HTR-8/SVneo (cell line): ENCODE measurements at regions not wholly inside any gene's neighbourhood (a gene's known extent, or its start where the extent isn't known, plus 50 kb on each side); places are given as distances from the start of the nearest gene placed in this dataset.

ENCODE experiments used
- DNase-seq: peaks from one replicate; pipeline ENCODE4 v3.0.0; 2011; ENCODE audit warnings: low spot score, mixed read lengths; ENCODE audit not compliant: insufficient read length
- FAIRE-seq: peaks from 2 replicates; lab custom pipeline; 2011; peaks lifted over from hg19 to GRCh38; lab: Jason Lieb, UNC

DNA sequence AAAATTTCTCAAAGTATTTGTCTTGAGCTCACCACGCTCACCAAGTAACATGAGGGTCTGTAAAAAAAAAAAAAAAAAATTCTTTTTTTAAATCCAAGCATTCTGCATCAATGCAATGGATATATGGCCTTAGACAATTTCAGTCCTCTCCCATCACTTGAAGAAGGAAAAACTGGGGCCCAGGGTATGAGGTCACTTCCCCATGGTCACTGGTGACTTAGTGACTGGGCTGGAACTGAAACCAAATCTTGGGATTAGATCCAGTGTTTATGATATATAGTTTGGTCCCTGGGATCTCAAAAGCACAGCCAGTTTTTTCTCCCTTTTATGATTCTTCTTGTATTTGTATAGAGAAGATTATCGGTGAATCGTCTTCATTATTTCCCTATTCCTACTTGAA lies 477.9 kb upstream of the TNP1 start:
- DNase-seq (no peak), FAIRE-seq (no peak)

DNA sequence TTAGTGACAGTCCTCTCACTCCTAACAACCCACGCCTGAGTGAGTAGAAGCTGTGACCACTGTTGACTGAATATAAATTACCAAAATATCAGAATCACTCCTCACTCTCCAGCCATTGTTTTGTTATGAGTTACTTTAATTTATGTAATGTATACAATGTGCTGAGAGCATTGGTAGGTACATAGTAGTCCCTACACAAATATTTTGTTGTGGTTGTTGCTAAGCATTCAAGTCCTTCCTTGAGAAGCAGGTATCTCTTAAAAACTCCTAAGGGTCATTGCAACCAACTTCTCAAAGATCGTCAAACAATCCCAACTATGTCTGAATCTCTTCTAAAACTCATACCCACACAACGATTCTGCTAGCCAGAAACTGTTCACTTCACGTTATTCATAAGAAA lies 476.8 kb upstream of the TNP1 start:
- DNase-seq, result no peak
- FAIRE-seq, result no peak

GRCh38 chr2:217335341-217335966 lies 475.6 kb upstream of the TNP1 start:
- DNase-seq (no peak), FAIRE-seq (peak; percentile 9)

GRCh38 chr2:217334561-217334960 lies 474.7 kb upstream of the TNP1 start:
- FAIRE-seq (no peak), DNase-seq (no peak)

GRCh38 chr2:217332866-217333265 lies 473.0 kb upstream of the TNP1 start:
- FAIRE-seq (no peak), DNase-seq (no peak)

DNA sequence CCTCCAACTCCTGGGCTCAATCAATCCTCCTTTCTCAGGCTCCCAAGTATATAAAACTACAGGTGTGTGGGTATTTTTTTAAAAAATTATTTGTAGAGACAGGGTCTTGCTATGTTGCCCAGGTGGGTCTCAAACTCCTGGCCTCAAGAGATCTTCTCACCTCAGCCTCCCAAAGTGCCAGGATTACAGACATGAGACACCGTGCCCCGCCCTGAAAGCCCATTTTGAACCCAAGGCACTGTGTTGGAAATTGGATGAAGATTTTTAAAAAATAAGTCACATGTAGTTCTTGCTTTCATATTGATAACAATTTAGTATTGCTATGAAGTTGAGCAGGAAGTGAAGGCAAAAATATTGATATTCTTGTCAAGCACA lies 472.5 kb upstream of the TNP1 start:
- FAIRE-seq (no peak), DNase-seq (no peak)

DNA sequence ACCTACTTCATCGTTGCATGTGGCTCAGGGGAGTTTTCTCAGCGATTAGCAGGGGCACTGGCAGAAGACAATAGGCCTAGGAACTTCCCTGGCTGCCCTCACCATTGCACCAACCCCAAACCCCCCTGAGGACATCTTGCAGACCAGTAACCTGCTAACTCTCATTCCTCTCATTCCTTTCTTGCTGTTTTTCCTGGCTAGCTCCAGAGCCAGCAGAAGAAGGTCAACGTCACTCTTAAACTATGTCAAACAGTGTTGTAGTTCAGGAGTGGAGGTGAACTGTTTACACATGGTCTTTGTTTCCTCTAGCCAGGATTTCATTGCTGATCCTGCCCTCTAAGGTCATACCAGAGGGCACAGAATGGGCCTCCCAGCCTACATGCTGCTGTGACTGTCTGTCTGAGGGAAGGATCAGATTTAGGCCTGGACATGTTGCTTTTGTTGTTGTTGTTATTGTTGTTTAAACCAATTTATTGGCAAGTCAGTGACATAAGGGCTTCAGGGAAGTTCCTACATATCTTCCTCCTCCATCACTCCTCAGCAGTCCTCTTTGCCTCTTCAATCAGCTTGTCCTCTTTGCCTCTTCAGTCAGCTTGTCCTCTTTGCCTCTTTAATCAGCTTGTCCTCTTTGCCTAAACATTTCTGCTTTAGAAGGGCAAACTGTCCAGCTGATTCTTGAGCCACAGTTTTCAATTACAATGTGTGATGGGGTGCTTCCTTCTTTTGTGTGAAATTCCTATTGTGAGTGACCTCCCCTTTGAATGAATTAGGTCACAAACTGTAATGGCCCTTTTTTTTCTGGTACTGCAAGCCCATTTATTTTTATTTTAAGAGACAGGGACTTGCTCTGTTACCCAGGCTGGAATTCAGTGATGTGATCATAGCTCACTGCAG lies 471.9 kb upstream of the TNP1 start:
- peak; percentile 92 for FAIRE-seq
- DNase-seq, result peak; percentile 74

DNA sequence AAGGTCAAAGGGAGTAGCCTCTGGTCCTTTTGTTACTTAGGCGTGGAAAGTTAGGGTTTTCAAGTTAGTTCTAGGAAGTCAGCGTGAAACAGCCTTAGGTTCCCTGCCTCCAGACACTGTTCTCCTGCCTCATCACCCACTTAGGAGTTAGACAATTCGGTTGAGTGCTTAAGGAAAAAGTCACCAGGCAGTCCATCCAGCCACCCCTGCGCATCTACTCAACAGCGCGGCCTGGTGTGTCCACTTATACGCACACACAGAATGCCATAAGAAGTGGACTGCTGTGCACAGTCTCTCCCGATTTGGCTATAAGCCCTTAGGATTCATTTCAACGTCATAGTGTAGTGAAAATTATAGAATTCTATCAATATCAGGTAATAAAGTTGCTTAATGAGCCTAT lies 470.8 kb upstream of the TNP1 start:
- DNase-seq (no peak), FAIRE-seq (no peak)

GRCh38 chr2:217329023-217329431 lies 469.2 kb upstream of the TNP1 start:
- DNase-seq, result no peak
- no peak for FAIRE-seq

DNA sequence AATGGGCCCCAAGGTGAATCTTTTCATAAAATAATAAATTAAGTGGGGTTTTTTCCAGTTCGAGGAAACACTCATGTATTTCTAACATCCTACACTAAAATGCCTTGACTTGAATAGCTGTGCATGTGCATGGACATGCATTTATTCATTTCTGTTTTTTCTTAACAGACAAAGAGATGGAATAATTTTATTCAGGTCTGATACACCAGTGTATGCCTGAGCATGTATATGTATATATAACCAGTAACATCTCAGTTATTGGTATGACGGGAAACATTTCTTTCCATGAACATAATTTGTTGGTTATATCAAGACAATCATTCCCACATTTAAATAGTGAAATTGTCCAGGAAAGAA lies 468.7 kb upstream of the TNP1 start:
- DNase-seq (no peak), FAIRE-seq (no peak)

- DNase-seq (no peak), FAIRE-seq (no peak)
Measured at GRCh38 chr2:217327953-217328621, 468.2 kb upstream of the TNP1 start.

- DNase-seq (no peak), FAIRE-seq (no peak)
Measured at GRCh38 chr2:217326238-217327022, 466.6 kb upstream of the TNP1 start.

DNA sequence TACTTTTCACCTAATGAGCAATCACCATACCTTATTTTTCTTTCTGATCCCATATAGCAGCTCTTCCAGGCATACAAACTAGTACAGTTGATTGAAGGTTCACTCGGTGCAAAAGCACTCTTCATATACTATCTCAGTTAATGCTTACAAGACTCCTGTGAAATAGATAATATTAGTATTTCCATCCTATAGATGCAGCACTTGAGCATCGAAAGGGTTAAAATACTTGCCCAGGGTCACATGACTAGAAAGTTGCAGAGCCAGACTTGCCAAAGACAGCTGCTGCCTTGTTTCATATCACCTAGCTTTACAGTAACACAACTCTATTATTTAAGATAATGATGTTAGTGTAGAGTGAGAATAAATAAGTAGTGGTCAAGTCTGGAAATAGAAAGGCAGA lies 466.0 kb upstream of the TNP1 start:
- DNase-seq, result no peak
- FAIRE-seq, result no peak

- DNase-seq (no peak), FAIRE-seq (no peak)
Measured at GRCh38 chr2:217325251-217325650, 465.4 kb upstream of the TNP1 start.

GRCh38 chr2:217316743-217317142 lies 456.9 kb upstream of the TNP1 start:
- peak; percentile 82 for DNase-seq
- peak; percentile 31 for FAIRE-seq

DNA sequence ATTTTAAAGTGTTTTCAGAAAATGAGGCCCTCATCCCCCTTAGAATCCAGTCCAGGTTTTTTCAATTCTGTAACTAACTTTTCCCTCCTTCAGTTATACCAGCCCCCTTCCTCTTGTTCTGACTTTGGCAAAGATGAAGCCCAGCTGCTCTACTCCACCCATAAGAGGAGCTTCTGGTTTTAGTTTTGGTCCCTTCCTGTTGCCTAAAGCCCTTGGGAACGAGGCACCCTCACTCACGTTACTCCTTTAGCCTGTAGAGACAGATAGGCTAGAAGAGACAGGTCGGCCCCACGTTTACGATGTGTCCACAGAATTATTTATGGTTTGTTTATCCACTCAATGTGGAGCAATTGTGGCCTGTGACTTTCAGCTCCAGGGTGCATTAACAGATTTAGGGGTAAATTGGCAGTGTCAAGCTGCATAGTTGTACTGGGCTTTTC lies 454.2 kb upstream of the TNP1 start:
- FAIRE-seq, result no peak

GRCh38 chr2:217313386-217313785 lies 453.5 kb upstream of the TNP1 start:
- no peak for FAIRE-seq
- DNase-seq, result no peak

More for the DNA sequence above, 454.2 kb upstream of the TNP1 start:
- DNase-seq, result no peak

GRCh38 chr2:217309056-217309455 lies 449.2 kb upstream of the TNP1 start:
- DNase-seq (no peak), FAIRE-seq (no peak)

GRCh38 chr2:217307023-217307422 lies 447.2 kb upstream of the TNP1 start:
- FAIRE-seq (no peak), DNase-seq (no peak)

DNA sequence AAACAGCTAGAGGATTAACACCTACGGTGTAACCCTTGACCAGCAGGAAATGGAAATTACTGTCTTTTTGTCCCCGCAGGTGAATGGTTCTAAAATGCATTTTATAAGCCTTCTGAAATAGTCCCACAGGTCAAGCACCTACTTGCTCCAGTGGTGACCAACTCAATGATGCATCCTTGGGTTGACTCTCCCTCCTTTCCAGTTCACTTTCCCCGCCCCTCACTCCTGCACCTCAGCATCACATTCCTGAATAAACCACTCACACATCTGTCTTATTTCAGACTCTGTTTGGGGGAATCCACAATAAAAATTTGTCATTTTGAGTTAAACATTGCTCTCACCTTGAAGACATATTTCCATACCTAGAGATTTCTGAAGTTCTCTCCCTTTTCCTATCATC lies 446.0 kb upstream of the TNP1 start:
- no peak for FAIRE-seq

More for the DNA sequence above, 446.0 kb upstream of the TNP1 start:
- DNase-seq, result no peak
